ENCODE measurements at regions not wholly inside any gene's neighbourhood (a gene's known extent, or its start where the extent isn't known, plus 50 kb on each side); places are given as distances from the start of the nearest gene placed in this dataset.

DNA sequence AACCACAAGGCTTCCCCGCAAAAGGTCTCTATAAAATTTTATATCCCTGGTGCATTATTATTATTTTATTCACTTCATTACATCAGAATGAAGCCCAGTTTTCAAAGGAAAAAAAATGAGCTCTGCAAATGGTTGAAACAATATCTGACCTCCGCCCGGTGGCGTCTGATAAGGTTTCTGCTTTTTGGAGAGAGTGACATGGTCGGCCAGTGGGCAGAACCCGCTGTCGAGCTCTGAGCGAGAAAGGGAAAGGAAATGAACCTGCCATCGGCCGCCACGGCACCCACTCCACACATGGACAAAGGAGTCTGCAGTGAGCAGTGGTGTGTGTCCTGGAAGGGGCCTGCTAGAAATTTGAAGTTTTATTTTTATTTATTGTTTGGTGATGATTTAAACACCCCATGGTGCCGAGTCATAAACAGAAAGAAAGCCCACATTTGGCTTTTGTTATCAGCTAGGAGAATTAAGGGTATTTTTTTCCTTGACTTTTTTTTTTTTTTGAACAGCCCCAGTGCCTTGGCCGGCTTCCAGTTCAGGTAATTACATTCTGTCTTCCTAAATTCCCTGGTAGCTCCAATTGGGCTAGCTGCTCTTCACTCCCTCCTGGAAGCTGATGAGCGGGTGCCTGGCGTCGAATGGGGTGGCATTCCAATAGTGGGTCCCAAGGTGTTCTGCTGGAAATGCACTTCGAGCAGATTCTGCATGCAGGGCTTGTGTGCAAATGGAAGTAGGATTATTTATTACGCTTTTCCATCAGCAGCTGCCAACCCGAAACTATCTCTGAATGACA is 149.4 kb upstream of the MKI67 start:
- H3K4me3 ChIP-seq (ENCODE audit: low read depth, low read length) = no peak overlapping the region
- TF ChIP-seq CTCF (IDR thresholded peaks at IDR 0.05; ENCODE audit: insufficient read depth, low read length, poor library complexity, severe bottlenecking) = no peak
- H3K27me3 ChIP-seq (ENCODE audit: control insufficient read depth, insufficient read depth, low read length) = peaks cover 2% of the 10 kb centered on the region
- H3K36me3 ChIP-seq (ENCODE audit: control insufficient read depth, insufficient read depth, low read length) = no peaks in the 10 kb centered on the region
- DNase-seq (ENCODE audit: low read depth) = no peak

DNA sequence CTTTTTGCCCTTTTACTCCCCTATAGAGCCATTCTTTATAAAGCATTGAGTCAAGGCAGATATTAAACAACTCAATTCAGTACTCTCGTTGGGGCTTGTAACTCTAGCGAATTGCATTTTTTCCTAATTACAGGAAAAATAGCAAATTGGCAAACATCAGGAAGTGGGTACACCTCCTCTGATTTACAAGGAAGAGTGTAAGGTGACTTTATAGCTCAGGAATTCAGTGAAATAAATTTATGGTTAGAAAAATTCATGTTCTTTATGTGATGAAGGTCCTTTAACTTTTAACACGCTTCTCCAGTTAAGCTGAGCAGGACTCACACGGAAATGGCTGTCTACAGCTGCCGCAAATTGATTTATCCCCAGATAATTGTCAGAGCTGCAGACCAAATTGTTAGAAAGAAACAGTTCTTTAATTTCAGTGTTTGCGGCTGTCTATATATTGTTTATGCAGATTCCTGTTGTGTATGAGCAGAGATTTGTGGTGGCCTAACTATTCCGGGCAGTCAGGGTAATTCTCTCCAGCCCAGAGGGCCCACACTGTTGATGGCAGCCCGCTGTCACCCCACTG is 151.1 kb upstream of the MKI67 start:
- no peak for DNase-seq (ENCODE audit: low read depth)
- no peaks in the 10 kb centered on the region for H3K36me3 ChIP-seq (ENCODE audit: control insufficient read depth, insufficient read depth, low read length)
- no peak for TF ChIP-seq CTCF (IDR thresholded peaks at IDR 0.05; ENCODE audit: insufficient read depth, low read length, poor library complexity, severe bottlenecking)
- peaks cover 2% of the 10 kb centered on the region for H3K27me3 ChIP-seq (ENCODE audit: control insufficient read depth, insufficient read depth, low read length)
- H3K4me3 ChIP-seq (ENCODE audit: low read depth, low read length) = no peak overlapping the region

- H3K36me3 ChIP-seq (ENCODE audit: control insufficient read depth, insufficient read depth, low read length) = no peaks in the 10 kb centered on the region
- no peaks in the 10 kb centered on the region for H3K27me3 ChIP-seq (ENCODE audit: control insufficient read depth, insufficient read depth, low read length)
- no peak for TF ChIP-seq CTCF (IDR thresholded peaks at IDR 0.05; ENCODE audit: insufficient read depth, low read length, poor library complexity, severe bottlenecking)
- H3K4me3 ChIP-seq (ENCODE audit: low read depth, low read length) = no peak overlapping the region
- DNase-seq (ENCODE audit: low read depth) = no peak
These were observed 152.1 kb upstream of the MKI67 start for GRCh38 chr10:128278362-128278761.

DNA sequence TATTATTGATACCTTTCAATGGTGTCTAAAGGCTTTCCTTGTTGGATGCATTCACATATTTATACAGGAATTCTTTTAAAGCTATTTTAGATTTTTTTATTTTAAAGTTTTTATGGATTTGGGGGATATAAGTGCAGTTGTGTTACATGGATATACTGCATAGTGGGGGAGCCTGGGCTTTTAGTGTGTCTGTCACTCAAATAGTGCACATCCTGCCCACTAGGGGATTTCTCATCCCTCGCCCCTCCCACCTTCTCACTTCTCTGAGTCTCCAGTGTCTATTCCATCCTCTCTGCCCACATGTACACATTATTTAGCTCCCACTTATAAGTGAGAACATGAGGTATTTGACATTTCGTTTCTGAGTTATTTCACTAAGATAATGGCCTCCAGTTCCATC is 154.0 kb upstream of the MKI67 start:
- Histone ChIP-seq H3K4me3 (ENCODE audit: low read depth, low read length) (no peak overlapping the region), H3K36me3 (ENCODE audit: control insufficient read depth, insufficient read depth, low read length) (no peaks in the 10 kb centered on the region), H3K27me3 (ENCODE audit: control insufficient read depth, insufficient read depth, low read length) (no peaks in the 10 kb centered on the region)
- no peak for DNase-seq (ENCODE audit: low read depth)
- TF ChIP-seq CTCF (IDR thresholded peaks at IDR 0.05; ENCODE audit: insufficient read depth, low read length, poor library complexity, severe bottlenecking) = no peak

DNA sequence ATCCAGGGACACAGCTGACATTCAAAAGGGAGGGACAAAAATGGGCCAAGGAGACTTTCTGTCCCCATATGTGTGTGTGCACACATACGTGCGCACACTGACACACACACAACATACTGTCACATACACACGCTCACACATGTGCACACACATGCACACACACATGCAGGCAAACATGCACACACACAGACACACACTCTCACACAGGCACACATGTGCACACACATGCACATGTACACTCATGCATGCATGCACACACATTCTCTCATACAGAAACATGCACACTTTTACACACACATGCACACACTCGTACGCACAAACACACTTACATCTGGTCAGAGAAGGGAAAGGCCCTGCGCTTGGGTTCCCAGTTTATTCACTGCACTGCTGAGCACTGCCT is 155.1 kb upstream of the MKI67 start:
- no peak for TF ChIP-seq CTCF (IDR thresholded peaks at IDR 0.05; ENCODE audit: insufficient read depth, low read length, poor library complexity, severe bottlenecking)
- H3K4me3 ChIP-seq (ENCODE audit: low read depth, low read length) = no peak overlapping the region
- no peak for DNase-seq (ENCODE audit: low read depth)
- H3K27me3 ChIP-seq (ENCODE audit: control insufficient read depth, insufficient read depth, low read length) = peaks cover 4% of the 10 kb centered on the region
- H3K36me3 ChIP-seq (ENCODE audit: control insufficient read depth, insufficient read depth, low read length) = no peaks in the 10 kb centered on the region

- Histone ChIP-seq H3K4me3 (ENCODE audit: low read depth, low read length) (no peak overlapping the region), H3K27me3 (ENCODE audit: control insufficient read depth, insufficient read depth, low read length) (peaks cover 8% of the 10 kb centered on the region)
These were observed 155.6 kb upstream of the MKI67 start for GRCh38 chr10:128281861-128282260.

More at GRCh38 chr10:128281861-128282260, 155.6 kb upstream of the MKI67 start:
- H3K36me3 ChIP-seq (ENCODE audit: control insufficient read depth, insufficient read depth, low read length) = no peaks in the 10 kb centered on the region
- no peak for TF ChIP-seq CTCF (IDR thresholded peaks at IDR 0.05; ENCODE audit: insufficient read depth, low read length, poor library complexity, severe bottlenecking)
- DNase-seq (ENCODE audit: low read depth) = no peak

Measured in kidney epithelial cell (primary cell).